ENCODE measurements at regions not wholly inside any gene's neighbourhood (a gene's known extent, or its start where the extent isn't known, plus 50 kb on each side); places are given as distances from the start of the nearest gene placed in this dataset.

- no peak for DNase-seq (ENCODE audit: low read depth in 1 of 2, low spot score in 1 of 2)
- no peaks in the 10 kb centered on the region for H3K27me3 ChIP-seq (ENCODE audit: insufficient read depth, poor library complexity, severe bottlenecking)
- no peak overlapping the region for H3K27ac ChIP-seq (replicated peaks)
- H3K4me3 ChIP-seq (replicated peaks; ENCODE audit: insufficient read depth, low read length): no peak overlapping the region
- TF ChIP-seq POLR2AphosphoS5 (IDR thresholded peaks at IDR 0.05; ENCODE audit: low read depth) (no peak), GABPA (IDR thresholded peaks at IDR 0.05; ENCODE audit: low read depth) (no peak), SPI1 (IDR thresholded peaks at IDR 0.05; ENCODE audit: borderline replicate concordance, low read depth) (0 out of 2 replicates have a peak, but pooled peaks have one; percentile 23)
- TF ChIP-seq, protein P1, sequence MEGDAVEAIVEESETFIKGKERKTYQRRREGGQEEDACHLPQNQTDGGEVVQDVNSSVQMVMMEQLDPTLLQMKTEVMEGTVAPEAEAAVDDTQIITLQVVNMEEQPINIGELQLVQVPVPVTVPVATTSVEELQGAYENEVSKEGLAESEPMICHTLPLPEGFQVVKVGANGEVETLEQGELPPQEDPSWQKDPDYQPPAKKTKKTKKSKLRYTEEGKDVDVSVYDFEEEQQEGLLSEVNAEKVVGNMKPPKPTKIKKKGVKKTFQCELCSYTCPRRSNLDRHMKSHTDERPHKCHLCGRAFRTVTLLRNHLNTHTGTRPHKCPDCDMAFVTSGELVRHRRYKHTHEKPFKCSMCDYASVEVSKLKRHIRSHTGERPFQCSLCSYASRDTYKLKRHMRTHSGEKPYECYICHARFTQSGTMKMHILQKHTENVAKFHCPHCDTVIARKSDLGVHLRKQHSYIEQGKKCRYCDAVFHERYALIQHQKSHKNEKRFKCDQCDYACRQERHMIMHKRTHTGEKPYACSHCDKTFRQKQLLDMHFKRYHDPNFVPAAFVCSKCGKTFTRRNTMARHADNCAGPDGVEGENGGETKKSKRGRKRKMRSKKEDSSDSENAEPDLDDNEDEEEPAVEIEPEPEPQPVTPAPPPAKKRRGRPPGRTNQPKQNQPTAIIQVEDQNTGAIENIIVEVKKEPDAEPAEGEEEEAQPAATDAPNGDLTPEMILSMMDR (IDR thresholded peaks at IDR 0.05; ENCODE audit: insufficient read depth, low read length): no peak
Measured at GRCh38 chr13:84802073-84802472, 919.8 kb upstream of the SLITRK1 start.

- Histone ChIP-seq H3K4me3 (replicated peaks; ENCODE audit: insufficient read depth, low read length) (no peak overlapping the region), H3K27ac (replicated peaks) (no peak overlapping the region), H3K27me3 (ENCODE audit: insufficient read depth, poor library complexity, severe bottlenecking) (no peaks in the 10 kb centered on the region)
- TF ChIP-seq SPI1 (IDR thresholded peaks at IDR 0.05; ENCODE audit: borderline replicate concordance, low read depth) (no peak), GABPA (IDR thresholded peaks at IDR 0.05; ENCODE audit: low read depth) (no peak), POLR2AphosphoS5 (IDR thresholded peaks at IDR 0.05; ENCODE audit: low read depth) (no peak)
- TF ChIP-seq, protein P2, sequence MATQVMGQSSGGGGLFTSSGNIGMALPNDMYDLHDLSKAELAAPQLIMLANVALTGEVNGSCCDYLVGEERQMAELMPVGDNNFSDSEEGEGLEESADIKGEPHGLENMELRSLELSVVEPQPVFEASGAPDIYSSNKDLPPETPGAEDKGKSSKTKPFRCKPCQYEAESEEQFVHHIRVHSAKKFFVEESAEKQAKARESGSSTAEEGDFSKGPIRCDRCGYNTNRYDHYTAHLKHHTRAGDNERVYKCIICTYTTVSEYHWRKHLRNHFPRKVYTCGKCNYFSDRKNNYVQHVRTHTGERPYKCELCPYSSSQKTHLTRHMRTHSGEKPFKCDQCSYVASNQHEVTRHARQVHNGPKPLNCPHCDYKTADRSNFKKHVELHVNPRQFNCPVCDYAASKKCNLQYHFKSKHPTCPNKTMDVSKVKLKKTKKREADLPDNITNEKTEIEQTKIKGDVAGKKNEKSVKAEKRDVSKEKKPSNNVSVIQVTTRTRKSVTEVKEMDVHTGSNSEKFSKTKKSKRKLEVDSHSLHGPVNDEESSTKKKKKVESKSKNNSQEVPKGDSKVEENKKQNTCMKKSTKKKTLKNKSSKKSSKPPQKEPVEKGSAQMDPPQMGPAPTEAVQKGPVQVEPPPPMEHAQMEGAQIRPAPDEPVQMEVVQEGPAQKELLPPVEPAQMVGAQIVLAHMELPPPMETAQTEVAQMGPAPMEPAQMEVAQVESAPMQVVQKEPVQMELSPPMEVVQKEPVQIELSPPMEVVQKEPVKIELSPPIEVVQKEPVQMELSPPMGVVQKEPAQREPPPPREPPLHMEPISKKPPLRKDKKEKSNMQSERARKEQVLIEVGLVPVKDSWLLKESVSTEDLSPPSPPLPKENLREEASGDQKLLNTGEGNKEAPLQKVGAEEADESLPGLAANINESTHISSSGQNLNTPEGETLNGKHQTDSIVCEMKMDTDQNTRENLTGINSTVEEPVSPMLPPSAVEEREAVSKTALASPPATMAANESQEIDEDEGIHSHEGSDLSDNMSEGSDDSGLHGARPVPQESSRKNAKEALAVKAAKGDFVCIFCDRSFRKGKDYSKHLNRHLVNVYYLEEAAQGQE (IDR thresholded peaks at IDR 0.05; ENCODE audit: insufficient replicate concordance, low read depth): no peak
- TF ChIP-seq, protein P1 (IDR thresholded peaks at IDR 0.05; ENCODE audit: insufficient read depth, low read length): no peak
- no peak for DNase-seq (ENCODE audit: low read depth in 1 of 2, low spot score in 1 of 2)
Measured at GRCh38 chr13:84784443-84785153, 902.3 kb upstream of the SLITRK1 start.

- TF ChIP-seq SPI1 (IDR thresholded peaks at IDR 0.05; ENCODE audit: borderline replicate concordance, low read depth) (no peak), GABPA (IDR thresholded peaks at IDR 0.05; ENCODE audit: low read depth) (no peak), POLR2AphosphoS5 (IDR thresholded peaks at IDR 0.05; ENCODE audit: low read depth) (no peak)
- TF ChIP-seq, protein P1 (IDR thresholded peaks at IDR 0.05; ENCODE audit: insufficient read depth, low read length): no peak
- TF ChIP-seq, protein P2 (IDR thresholded peaks at IDR 0.05; ENCODE audit: insufficient replicate concordance, low read depth): no peak
- H3K27ac ChIP-seq (replicated peaks): no peak overlapping the region
- no peak for DNase-seq (ENCODE audit: low read depth in 1 of 2, low spot score in 1 of 2)
- no peaks in the 10 kb centered on the region for H3K27me3 ChIP-seq (ENCODE audit: insufficient read depth, poor library complexity, severe bottlenecking)
- no peak overlapping the region for H3K4me3 ChIP-seq (replicated peaks; ENCODE audit: insufficient read depth, low read length)
Measured at GRCh38 chr13:84777316-84777715, 895.0 kb upstream of the SLITRK1 start.
